ENCODE measurements at regions not wholly inside any gene's neighbourhood (a gene's known extent, or its start where the extent isn't known, plus 50 kb on each side); places are given as distances from the start of the nearest gene placed in this dataset.

DNA sequence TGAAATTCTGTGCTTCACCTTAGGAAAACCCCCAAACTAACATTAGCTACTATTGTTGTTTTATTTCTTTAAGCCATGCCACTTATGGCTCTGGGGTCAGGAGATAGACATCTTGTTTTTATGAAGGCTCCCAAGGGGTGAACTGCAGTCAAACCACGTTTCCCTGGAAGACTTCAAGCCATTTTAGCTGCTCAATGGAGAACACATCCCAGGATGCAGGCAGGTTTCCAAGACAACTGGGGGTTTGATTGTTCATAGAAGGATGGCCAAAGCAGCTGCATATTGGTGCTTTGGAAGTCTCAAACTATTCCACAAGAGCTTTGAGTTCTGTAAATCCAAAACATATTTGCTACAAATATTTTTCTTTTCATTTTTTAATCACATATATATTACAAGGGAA lies 818.0 kb downstream of the MAFB start:
- H3K36me3 ChIP-seq: no peaks in the 10 kb centered on the region
- no peak for DNase-seq
- H3K4me3 ChIP-seq: no peak overlapping the region
- WGBS, 2 donors: 19 to 21% methylated on average over 1 of the region's 1 CpG
- H3K27me3 ChIP-seq: peaks cover 0 to 5% (median 0%) of the 10 kb centered on the region in 7 donors
- no peak overlapping the region for H3K27ac ChIP-seq
- intact Hi-C loops (cut with DNase I): loop anchor here in 7 of 10 donors (5.0 to 10.0 kb wide), 7 partner anchors 596 to 824 kb away; no protein-coding TSS in a partner anchor
- ATAC-seq: no peak
- no peaks in the 10 kb centered on the region for H3K9me3 ChIP-seq
- H3K4me1 ChIP-seq: peaks cover 0 to 8% (median 0%) of the 10 kb centered on the region in 9 donors
- TF ChIP-seq, protein P1, sequence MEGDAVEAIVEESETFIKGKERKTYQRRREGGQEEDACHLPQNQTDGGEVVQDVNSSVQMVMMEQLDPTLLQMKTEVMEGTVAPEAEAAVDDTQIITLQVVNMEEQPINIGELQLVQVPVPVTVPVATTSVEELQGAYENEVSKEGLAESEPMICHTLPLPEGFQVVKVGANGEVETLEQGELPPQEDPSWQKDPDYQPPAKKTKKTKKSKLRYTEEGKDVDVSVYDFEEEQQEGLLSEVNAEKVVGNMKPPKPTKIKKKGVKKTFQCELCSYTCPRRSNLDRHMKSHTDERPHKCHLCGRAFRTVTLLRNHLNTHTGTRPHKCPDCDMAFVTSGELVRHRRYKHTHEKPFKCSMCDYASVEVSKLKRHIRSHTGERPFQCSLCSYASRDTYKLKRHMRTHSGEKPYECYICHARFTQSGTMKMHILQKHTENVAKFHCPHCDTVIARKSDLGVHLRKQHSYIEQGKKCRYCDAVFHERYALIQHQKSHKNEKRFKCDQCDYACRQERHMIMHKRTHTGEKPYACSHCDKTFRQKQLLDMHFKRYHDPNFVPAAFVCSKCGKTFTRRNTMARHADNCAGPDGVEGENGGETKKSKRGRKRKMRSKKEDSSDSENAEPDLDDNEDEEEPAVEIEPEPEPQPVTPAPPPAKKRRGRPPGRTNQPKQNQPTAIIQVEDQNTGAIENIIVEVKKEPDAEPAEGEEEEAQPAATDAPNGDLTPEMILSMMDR (IDR thresholded peaks at IDR 0.05): no peak

DNA sequence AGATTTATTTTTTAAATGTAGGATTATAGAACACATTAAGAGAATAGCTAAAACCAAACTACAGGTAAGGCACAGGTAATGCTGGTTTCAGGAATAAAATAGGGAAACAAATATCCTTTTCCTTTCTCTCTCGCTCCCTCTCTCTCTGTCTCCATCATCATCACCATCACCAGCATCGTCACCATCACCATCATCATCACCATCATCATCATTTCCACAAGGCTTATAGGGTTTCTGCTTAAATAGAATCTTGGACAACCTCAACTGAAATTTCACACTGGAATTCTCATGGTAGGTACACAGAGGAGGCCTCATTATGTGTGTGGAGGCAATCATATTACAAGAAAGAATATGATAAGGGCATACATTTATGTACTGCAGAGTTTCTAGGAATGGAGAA lies 823.6 kb downstream of the MAFB start:
- TF ChIP-seq, protein P1 (IDR thresholded peaks at IDR 0.05): no peak
- ATAC-seq (no peak), DNase-seq (no peak)
- Histone ChIP-seq H3K36me3 (no peaks in the 10 kb centered on the region), H3K4me1 (no peaks in the 10 kb centered on the region), H3K27ac (no peak overlapping the region), H3K27me3 (no peaks in the 10 kb centered on the region), H3K9me3 (no peaks in the 10 kb centered on the region), H3K4me3 (no peak overlapping the region)
- 97 to 100% methylated on average over 2 of the region's 2 CpGs for WGBS, 2 donors
- intact Hi-C loops (cut with DNase I): loop anchor here in 1 of 10 donors (10.0 kb wide), 1 partner anchor 591 kb away; no protein-coding TSS in a partner anchor

DNA sequence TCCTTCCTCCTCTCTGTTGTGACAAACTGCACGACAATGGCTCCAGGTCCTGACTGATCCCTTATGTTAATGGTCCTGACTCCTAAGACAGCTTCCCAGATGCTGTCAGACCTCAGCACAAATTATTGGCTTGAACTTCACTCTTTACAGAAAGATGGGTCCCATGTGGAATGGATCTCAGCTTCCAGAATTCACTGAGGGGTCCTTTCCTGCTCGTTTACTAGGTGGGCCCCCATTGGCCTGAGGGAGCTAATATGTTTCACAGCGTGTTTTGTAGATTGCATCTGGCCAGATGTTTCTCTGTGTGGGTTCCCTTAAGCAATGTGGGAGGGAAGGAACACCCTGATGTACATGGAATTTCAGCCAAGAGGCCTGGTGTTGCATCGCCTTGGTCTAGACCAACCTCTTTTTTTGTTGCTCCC lies 826.6 kb downstream of the MAFB start:
- WGBS, 2 donors: 59 to 67% methylated on average over 4 of the region's 4 CpGs
- intact Hi-C loops (cut with DNase I): loop anchor here in 1 of 10 donors (10.0 kb wide), 1 partner anchor 588 kb away; no protein-coding TSS in a partner anchor
- ATAC-seq (peak in 6 of 8 donors; percentile 24 to 76 (median 56)), DNase-seq (no peak)
- TF ChIP-seq, protein P1 (IDR thresholded peaks at IDR 0.05): no peak
- no peaks in the 10 kb centered on the region for H3K27me3 ChIP-seq
- H3K36me3 ChIP-seq: no peaks in the 10 kb centered on the region
- H3K27ac ChIP-seq: no peak overlapping the region
- no peaks in the 10 kb centered on the region for H3K4me1 ChIP-seq
- H3K4me3 ChIP-seq: no peak overlapping the region
- no peaks in the 10 kb centered on the region for H3K9me3 ChIP-seq

DNA sequence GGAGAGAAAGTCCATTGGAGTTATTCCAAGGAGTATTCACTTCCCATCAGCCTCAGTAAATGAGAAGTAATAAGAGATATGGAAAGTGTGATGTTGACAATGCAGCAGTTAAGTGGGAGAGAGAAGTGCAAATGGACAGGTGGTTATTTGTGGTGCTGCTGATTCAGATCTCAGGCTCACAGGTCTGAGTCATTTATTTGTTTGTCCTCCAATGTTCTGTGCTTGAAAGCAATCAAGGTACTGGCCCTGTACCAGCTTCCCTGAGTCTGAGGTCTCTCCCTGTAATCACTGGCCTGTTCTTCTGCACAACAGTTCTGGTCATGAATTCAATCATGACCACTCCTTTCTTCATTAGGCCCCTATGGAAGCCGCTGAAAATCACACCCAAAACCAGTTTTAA lies 827.7 kb downstream of the MAFB start:
- no peak overlapping the region for H3K4me3 ChIP-seq
- no peak overlapping the region for H3K27ac ChIP-seq
- intact Hi-C loops (cut with DNase I): loop anchor here in 1 of 10 donors (10.0 kb wide), 1 partner anchor 587 kb away; no protein-coding TSS in a partner anchor
- ATAC-seq (no peak), DNase-seq (no peak)
- no peaks in the 10 kb centered on the region for H3K9me3 ChIP-seq
- TF ChIP-seq, protein P1 (IDR thresholded peaks at IDR 0.05): no peak
- 85 to 90% methylated on average over 1 of the region's 1 CpG for WGBS, 2 donors
- H3K27me3 ChIP-seq: no peaks in the 10 kb centered on the region
- no peaks in the 10 kb centered on the region for H3K4me1 ChIP-seq
- no peaks in the 10 kb centered on the region for H3K36me3 ChIP-seq
